K562 (cell line): ENCODE measurements at regions not wholly inside any gene's neighbourhood (a gene's known extent, or its start where the extent isn't known, plus 50 kb on each side); places are given as distances from the start of the nearest gene placed in this dataset.

Source experiments
- CXXC5 ChIP-seq: fragments of 250-450 bp; sonication (Bioruptor Pico); IDR thresholded peaks from 2 replicates; pipeline ENCODE4 v1.8.0; 2022; ENCODE audit warnings: inconsistent platforms, mild to moderate bottlenecking, moderate library complexity
- HNRNPH1 ChIP-seq: fragments of 200-400 bp; formaldehyde crosslinking; optimal IDR thresholded peaks from 2 replicates; pipeline ENCODE3; 2017; ENCODE audit warnings: low read depth, mild to moderate bottlenecking, low read length, moderate library complexity
- JUN ChIP-seq, 2 experiments: sonication (generic) in 1 of 2; formaldehyde crosslinking in 1 of 2; IDR thresholded peaks; 2 replicates each; pipeline versions ENCODE4 v1.6.1 to v1.8.0; 2012 to 2022; ENCODE audit warnings: borderline replicate concordance in 2 of 2, mild to moderate bottlenecking in 2 of 2, improper control_type of control experiment in 1 of 2, low read depth in 1 of 2, low read length in 1 of 2, missing genetic modification reagents in 1 of 2
- MYNN ChIP-seq, 2 experiments: sonication (generic); formaldehyde crosslinking in 1 of 2; IDR thresholded peaks; 2 replicates each; pipeline versions ENCODE4 v1.5.0 to v1.6.1; 2016 to 2020; ENCODE audit warnings: antibody characterized with exemption in 1 of 2, missing genetic modification reagents in 1 of 2
- NFIC ChIP-seq: fragments of 450-650 bp; IDR thresholded peaks from 2 replicates; pipeline ENCODE4 v1.6.1; 2017; ENCODE audit warnings: mild to moderate bottlenecking, inconsistent platforms
- NRF1 ChIP-seq, 2 experiments: fragments of 450-650 bp; IDR thresholded peaks in 1 of 2; conservative IDR thresholded peaks in 1 of 2; 2 replicates each; pipeline ENCODE4 v1.6.1; 2014; ENCODE audit warnings: mild to moderate bottlenecking in 2 of 2
- POLR2A ChIP-seq: fragments of 450-650 bp; conservative IDR thresholded peaks from 2 replicates; pipeline ENCODE4 v1.6.1; 2016
- POLR2AphosphoS5 ChIP-seq: IDR thresholded peaks from 2 replicates; pipeline ENCODE4 v1.6.1; 2011; ENCODE audit warnings: mild to moderate bottlenecking, low read depth, low read length, moderate library complexity; ENCODE audit not compliant: control insufficient read depth, insufficient read depth
- TAF7 ChIP-seq: fragments of 450-650 bp; IDR thresholded peaks from 2 replicates; pipeline ENCODE4 v1.6.1; 2016; ENCODE audit warnings: missing genetic modification characterization, missing compliant biosample characterization
- XRCC5 ChIP-seq: fragments of 200-400 bp; formaldehyde crosslinking; IDR thresholded peaks from 2 replicates; pipeline ENCODE4 v1.6.1; 2017; ENCODE audit warnings: low read depth, mild to moderate bottlenecking, low read length
- ZNF778 ChIP-seq: fragments of 450-650 bp; formaldehyde crosslinking; IDR thresholded peaks from 2 replicates; pipeline ENCODE4 v1.4.0; 2020; ENCODE audit warnings: mild to moderate bottlenecking, moderate library complexity
- TF ChIP-seq, protein P1 (sequence below): fragments of 450-650 bp; IDR thresholded peaks from 2 replicates; pipeline ENCODE4 v1.6.1; 2018; ENCODE audit not compliant: partially characterized antibody
- TF ChIP-seq, protein P2 (sequence below), 3 experiments: IDR thresholded peaks in 2 of 3; conservative IDR thresholded peaks in 1 of 3; 2 replicates each; pipeline ENCODE4 v1.5.1; 2011 to 2012; ENCODE audit warnings: low read length in 3 of 3, mild to moderate bottlenecking in 3 of 3, control low read depth in 2 of 3, improper control_type of control experiment in 1 of 3, inconsistent platforms in 1 of 3, low read depth in 1 of 3, mixed read lengths in 1 of 3, moderate library complexity in 1 of 3; ENCODE audit not compliant: insufficient read depth in 2 of 3
- TF ChIP-seq, protein P3 (sequence below): fragments of 450-650 bp; formaldehyde crosslinking; IDR thresholded peaks from 2 replicates; pipeline ENCODE4 v1.4.0; 2020; ENCODE audit warnings: mild to moderate bottlenecking, moderate library complexity

DNA sequence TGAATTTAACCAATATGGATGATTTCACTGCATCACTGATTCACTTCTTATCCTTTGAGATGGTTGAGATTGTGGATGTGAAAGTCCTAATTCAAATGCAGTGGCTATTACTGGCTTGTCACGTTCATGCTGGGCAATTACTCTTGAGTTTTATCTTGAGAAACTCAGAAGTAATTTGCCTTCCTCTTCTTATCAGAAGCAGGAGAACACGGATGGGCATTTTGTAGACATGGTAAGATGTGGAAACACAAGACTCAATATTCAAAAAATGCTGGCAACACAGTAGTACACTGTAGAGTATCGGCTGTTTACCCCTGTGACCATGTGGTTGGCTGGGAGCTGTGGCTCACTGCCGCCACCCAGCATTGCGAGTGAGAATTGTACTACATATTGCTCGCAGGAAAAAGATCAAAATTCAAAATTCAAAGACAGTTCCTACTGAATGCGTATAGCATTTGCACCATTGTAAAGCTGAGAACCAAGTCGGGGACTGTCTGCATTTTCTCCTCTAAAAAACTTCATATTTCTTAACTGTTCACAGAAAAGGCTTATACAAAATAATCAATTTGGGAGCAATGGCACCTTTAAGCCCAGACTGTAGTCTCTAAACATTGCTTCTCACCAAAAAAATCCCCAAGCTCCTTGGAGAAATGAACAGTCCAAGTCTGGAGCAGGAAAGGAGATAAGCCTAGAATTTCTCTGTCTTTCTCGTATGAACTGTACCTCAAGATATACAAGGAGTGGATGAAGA is 61.9 kb upstream of the ELOVL5 start:
- TF ChIP-seq, protein P1, sequence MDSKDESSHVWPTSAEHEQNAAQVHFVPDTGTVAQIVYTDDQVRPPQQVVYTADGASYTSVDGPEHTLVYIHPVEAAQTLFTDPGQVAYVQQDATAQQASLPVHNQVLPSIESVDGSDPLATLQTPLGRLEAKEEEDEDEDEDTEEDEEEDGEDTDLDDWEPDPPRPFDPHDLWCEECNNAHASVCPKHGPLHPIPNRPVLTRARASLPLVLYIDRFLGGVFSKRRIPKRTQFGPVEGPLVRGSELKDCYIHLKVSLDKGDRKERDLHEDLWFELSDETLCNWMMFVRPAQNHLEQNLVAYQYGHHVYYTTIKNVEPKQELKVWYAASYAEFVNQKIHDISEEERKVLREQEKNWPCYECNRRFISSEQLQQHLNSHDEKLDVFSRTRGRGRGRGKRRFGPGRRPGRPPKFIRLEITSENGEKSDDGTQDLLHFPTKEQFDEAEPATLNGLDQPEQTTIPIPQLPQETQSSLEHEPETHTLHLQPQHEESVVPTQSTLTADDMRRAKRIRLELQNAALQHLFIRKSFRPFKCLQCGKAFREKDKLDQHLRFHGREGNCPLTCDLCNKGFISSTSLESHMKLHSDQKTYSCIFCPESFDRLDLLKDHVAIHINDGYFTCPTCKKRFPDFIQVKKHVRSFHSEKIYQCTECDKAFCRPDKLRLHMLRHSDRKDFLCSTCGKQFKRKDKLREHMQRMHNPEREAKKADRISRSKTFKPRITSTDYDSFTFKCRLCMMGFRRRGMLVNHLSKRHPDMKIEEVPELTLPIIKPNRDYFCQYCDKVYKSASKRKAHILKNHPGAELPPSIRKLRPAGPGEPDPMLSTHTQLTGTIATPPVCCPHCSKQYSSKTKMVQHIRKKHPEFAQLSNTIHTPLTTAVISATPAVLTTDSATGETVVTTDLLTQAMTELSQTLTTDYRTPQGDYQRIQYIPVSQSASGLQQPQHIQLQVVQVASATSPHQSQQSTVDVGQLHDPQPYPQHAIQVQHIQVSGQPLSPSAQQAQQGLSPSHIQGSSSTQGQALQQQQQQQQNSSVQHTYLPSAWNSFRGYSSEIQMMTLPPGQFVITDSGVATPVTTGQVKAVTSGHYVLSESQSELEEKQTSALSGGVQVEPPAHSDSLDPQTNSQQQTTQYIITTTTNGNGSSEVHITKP, result no peak
- TF ChIP-seq ZNF778 (no peak), NRF1 (conservative IDR thresholded peaks at IDR 0.05 in 1 of 2, IDR thresholded peaks at IDR 0.05 in 1 of 2) (no peak), POLR2AphosphoS5 (no peak), CXXC5 (CRISPR knock-in tag) (no peak), TAF7 (tag) (no peak), HNRNPH1 (no peak), MYNN (IDR thresholded peaks at IDR 0.05) (no peak), MYNN (CRISPR knock-in tag; IDR thresholded peaks at IDR 0.05) (no peak), POLR2A (no peak), XRCC5 (no peak), NFIC (no peak), JUN (IDR thresholded peaks at IDR 0.05; ENCODE audit: borderline replicate concordance, low read depth, low read length) (peak; percentile 74; the same call in 1 of the 2 replicates), JUN (CRISPR knock-in tag; IDR thresholded peaks at IDR 0.05; ENCODE audit: borderline replicate concordance) (no peak)
- TF ChIP-seq, protein P2, sequence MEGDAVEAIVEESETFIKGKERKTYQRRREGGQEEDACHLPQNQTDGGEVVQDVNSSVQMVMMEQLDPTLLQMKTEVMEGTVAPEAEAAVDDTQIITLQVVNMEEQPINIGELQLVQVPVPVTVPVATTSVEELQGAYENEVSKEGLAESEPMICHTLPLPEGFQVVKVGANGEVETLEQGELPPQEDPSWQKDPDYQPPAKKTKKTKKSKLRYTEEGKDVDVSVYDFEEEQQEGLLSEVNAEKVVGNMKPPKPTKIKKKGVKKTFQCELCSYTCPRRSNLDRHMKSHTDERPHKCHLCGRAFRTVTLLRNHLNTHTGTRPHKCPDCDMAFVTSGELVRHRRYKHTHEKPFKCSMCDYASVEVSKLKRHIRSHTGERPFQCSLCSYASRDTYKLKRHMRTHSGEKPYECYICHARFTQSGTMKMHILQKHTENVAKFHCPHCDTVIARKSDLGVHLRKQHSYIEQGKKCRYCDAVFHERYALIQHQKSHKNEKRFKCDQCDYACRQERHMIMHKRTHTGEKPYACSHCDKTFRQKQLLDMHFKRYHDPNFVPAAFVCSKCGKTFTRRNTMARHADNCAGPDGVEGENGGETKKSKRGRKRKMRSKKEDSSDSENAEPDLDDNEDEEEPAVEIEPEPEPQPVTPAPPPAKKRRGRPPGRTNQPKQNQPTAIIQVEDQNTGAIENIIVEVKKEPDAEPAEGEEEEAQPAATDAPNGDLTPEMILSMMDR (IDR thresholded peaks at IDR 0.05 in 2 of 3, conservative IDR thresholded peaks at IDR 0.05 in 1 of 3; ENCODE audit: insufficient read depth in 2 of 3, low read depth in 1 of 3, low read length in 3 of 3), result peak; percentile 84 to 88 (median 86)
- TF ChIP-seq, protein P3, sequence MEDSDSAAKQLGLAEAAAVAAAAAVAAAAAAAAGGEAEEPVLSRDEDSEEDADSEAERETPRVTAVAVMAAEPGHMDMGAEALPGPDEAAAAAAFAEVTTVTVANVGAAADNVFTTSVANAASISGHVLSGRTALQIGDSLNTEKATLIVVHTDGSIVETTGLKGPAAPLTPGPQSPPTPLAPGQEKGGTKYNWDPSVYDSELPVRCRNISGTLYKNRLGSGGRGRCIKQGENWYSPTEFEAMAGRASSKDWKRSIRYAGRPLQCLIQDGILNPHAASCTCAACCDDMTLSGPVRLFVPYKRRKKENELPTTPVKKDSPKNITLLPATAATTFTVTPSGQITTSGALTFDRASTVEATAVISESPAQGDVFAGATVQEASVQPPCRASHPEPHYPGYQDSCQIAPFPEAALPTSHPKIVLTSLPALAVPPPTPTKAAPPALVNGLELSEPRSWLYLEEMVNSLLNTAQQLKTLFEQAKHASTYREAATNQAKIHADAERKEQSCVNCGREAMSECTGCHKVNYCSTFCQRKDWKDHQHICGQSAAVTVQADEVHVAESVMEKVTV (CRISPR knock-in tag), result peak; percentile 77
